ENCODE measurements at regions not wholly inside any gene's neighbourhood (a gene's known extent, or its start where the extent isn't known, plus 50 kb on each side); places are given as distances from the start of the nearest gene placed in this dataset.
"Not testable (repeated sequence)": the region's sequence is repeated elsewhere in the genome, so short reads cannot be mapped to it uniquely, and the experiment has no call there.

DNA sequence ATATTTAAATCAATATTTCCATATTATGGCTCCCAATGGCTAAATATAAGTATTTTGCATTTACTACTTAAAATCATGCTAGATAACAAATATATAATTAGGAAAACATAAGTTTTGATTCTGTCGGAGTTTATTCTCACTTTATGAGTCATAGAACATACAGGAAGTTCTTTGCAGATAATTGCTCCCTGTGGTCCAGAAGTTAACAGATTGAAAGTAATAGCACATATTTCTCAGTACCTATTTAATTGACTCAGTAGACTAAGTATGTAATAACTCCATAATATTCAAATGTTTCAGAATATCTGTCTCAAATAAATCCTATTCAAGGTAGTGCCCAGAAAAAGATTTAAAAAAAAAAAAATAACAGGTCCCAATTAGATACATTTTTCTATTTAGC is 806.0 kb upstream of the ATXN7L3B start:
- no peak for DNase-seq

DNA sequence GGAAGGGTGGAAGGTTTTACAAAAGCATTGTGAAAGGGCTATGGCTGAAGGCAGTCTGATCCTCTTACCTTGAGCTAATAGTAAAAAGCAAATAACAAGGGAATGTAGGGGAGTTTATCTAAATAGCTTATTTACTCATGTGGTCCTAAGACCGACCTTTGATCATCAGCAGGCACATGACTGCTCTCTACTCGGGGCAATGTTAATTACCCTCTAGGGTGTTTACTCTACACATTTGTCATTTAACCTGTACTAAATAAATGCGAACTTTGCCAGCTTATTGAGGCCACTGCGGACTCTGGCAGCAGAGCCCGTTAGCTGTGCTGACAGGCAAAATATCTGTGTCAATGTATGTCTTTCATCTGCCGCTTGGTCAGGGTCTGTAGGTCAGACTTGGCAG is 768.3 kb upstream of the ATXN7L3B start:
- DNase-seq = no peak

DNA sequence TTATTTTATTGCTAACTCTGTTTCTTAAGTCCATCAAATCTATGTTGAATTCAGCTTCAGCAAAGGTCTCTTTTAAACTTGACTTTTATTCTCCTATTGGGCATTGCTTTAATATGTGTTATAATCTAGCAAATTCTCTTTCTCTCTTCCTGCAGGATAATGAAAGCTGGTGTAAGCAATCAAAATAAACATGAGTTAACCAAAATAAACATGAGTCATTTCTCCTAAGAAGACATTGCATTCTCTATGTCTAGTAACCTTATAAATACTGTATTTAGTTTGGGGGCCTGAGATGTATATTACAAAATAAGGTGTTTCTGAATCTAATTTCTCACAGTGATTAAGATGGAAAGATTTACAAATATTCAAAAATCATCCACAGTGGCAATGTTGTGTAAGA is 739.1 kb upstream of the ATXN7L3B start:
- DNase-seq = no peak

- no peak for DNase-seq
These were observed 722.5 kb upstream of the ATXN7L3B start for GRCh38 chr12:73815072-73815645.

- no peak for DNase-seq
These were observed 720.5 kb upstream of the ATXN7L3B start for GRCh38 chr12:73817161-73817560.

DNA sequence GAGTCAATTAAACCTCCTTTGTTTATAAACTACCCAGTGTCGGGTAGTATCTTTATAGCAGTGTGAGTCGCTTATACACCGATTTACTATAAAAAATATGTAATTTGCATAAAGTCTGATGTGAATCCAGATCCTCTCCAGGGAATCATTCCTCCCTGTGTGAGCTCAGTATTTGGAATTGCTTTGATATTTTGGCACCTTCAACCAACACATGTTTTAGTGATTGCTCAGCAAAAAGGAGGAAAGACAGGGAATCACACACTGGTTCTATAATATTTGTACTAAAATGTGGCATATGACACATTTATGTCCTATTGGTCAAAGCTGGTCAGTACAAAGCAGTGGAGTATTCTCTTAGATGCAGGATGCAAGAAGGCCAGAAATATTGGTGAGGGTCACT is 703.9 kb upstream of the ATXN7L3B start:
- DNase-seq = no peak

- DNase-seq = no peak
These were observed 695.7 kb upstream of the ATXN7L3B start for GRCh38 chr12:73841963-73842362.

DNA sequence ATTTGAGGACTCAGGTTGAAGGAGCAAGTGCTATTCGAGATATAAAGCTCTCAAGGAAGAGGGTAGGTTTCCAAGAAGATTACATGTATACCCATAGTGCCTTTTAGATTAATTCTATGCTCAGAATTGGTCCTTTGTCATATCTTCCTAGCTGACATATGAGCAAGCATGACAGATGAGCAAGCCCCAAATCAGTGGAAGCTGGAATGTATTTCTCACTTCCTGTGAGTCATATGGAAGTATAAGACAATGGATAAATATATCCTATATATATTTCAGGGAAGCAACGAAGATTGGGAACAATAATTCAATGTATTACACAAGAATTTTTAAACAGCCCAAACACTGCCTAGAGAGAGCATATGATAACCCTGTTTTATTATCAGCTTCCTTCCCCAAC is 674.1 kb upstream of the ATXN7L3B start:
- DNase-seq = no peak

GRCh38 chr12:73867147-73867546 is 670.5 kb upstream of the ATXN7L3B start:
- DNase-seq = no peak

DNA sequence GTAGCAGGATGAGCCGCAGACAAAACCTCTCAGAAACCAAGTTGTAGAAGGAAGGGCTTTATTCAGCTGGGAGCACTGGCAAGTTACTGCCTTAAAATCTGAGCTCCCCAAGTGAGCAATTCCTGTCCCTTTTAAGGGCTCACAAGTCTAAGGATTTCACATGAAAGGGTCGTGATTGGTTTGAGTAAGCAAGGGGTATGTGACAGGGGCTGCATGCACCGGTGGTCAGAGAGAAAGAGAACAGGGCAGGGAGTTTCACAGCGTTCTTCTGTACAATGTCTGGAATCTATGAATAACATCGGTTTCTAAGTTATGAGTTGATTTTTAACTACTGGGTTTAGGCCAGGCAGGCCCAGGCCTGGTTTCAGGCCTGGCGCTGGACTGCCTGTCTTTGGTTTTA is 660.3 kb upstream of the ATXN7L3B start:
- DNase-seq = not testable (repeated sequence)

- DNase-seq = no peak
These were observed 645.4 kb upstream of the ATXN7L3B start for GRCh38 chr12:73892201-73892600.

DNA sequence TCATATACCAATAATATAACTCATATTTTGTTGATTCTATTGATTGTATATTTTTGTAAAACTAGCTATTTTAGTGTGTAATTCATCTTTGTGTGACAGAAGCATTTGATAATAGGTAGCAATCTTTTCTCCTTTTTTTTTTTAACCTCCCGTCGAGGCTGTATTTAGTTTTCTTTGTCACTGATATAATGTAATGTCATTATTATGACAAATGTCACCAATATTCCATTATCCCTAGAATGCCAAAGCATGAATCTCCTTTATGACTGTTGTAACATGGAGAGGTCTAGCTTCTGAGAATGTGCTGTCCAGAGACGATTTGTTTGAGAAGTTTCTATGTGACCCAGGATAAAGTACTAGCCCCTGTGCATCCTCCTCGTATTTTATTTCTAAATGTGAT is 639.0 kb upstream of the ATXN7L3B start:
- no peak for DNase-seq

- DNase-seq = no peak
These were observed 635.4 kb upstream of the ATXN7L3B start for GRCh38 chr12:73902260-73902659.

- no peak for DNase-seq
These were observed 630.9 kb upstream of the ATXN7L3B start for GRCh38 chr12:73906757-73907156.

DNA sequence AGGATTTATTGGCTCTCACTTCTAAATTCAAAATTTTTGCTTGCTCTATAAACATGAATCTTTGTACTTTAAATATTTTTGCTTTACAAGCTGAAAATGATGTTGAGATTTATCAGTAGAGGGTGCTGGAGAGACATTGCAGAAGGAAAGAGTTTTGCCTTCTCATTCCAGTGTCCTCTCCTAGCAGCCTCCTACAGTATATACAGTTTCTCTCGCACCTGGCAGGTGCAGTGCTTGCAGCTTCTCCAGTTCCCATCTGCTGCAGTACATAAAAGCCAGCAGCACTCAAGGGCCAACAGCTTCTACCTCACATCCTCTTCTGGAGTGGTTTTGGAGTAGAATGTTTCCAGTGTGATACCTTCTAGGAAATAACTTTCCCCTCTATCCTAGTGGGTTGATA is 601.8 kb upstream of the ATXN7L3B start:
- no peak for DNase-seq

- no peak for DNase-seq
These were observed 590.2 kb upstream of the ATXN7L3B start for GRCh38 chr12:73947326-73948026.

DNA sequence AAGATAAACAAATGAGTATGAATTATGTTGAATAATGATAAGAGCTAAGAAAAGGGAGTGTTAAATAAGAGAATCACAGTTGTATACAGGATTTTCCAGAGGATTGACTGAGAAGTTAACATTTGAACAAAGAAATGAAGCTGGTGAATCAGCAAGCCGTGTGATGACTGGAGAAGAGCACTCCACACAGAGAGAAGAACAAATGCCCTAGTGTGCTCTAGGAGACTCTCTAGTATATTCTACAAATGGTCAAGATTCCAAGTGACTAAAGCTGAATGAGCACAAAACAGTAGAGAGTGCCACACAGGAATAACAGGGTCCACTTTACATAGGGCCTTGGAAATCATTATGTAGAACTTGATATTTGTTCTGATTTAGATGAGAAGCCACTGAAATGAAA is 587.1 kb upstream of the ATXN7L3B start:
- DNase-seq = no peak

DNA sequence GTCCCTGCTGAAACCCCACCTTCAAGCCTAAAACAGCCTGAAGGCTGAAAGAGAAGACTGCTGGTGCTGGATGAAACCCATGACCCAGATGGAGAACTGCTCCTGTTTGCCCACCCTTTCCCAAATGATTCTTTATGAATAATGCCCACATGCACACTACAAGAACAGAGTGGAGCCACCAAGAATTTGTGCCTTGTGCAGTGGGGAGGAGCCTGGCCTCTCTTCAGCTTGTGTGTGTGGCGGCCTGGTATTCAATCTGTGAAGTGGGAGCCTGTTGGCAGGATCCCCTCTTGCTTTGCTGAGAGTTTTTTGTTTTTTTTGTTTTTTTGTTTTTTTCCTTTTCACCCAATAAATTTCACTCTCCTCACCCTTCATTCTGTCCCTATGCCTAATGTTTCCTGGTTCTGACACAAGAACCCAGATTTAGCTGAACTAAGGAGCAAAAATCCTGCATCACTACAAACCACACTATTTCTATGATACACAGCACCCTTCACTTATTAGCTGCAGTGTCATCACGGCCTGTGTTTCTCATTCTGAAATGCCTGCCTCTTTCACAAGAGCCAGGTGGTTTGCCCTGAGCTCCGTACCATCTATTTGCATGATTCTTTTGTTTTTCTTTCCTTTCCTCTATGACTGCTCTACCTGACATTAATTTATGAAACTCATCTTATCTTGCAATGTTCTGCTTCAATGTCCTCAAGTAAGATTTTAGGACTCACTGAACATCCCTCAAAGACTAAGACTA is 585.5 kb upstream of the ATXN7L3B start:
- no peak for DNase-seq

DNA sequence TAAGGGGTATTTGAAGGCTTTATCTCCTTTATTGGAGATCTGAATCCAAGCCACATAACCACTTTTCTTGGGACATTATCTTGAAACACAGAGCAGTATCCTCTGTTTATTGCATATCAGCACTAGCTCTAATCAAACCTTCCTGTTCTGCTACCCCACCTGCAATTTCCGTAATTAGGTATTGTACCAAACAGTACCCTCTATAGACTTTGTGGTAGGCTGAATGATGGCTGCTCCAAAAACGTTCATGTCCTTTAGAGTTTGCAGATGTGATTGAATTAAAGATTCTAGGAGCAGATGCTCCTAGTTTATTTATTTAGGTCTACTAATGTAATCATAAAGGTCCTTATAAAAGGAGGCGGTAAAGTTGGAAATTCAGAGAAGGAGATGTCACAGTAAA is 573.0 kb upstream of the ATXN7L3B start:
- DNase-seq = no peak

- no peak for DNase-seq
These were observed 564.1 kb upstream of the ATXN7L3B start for GRCh38 chr12:73973486-73973885.

GRCh38 chr12:73984552-73984951 is 553.1 kb upstream of the ATXN7L3B start:
- no peak for DNase-seq

DNA sequence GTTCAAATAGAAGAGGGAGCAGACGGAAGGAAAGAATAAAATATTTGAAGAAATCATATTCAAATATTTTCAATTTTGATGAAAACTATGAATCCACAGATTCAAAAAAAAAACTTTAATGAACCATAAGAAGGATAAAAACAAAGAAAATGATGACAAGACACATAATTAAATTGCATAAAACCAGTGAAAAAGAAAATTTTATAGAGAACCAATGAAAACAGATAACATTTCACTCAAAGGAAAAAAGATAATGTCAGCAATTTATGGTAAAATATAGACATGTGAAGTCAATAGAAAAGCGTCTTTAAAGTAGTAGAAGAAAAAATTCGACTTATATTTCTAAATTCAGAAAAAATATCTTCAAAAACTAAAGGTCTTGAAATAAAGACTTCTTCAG is 546.5 kb upstream of the ATXN7L3B start:
- DNase-seq = no peak

- no peak for DNase-seq
These were observed 538.7 kb upstream of the ATXN7L3B start for GRCh38 chr12:73998894-73999293.

DNA sequence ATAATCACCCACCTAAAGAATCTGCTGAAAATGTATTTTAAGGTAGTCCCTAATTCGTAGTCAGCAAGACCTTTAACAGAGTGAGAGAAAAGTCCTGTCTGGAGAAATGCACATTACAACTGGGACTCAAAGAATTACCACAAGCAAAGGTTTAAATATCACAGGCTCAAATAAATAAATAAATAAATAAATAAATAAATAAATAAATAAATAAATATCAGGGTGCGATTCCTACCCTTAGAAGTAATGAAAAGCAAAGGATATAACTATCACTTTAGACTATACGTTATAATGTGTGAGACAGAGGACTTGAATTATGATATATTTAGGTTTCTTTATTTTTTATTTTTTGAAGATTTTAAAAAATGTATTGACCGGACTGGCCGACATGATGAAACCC is 522.5 kb upstream of the ATXN7L3B start:
- no peak for DNase-seq
